BJ (cell line): ENCODE measurements at regions not wholly inside any gene's neighbourhood (a gene's known extent, or its start where the extent isn't known, plus 50 kb on each side); places are given as distances from the start of the nearest gene placed in this dataset.

Experiments
- CTCF ChIA-PET: fragments of 350-600 bp; formaldehyde crosslinking; extraction: SDS; loops from one replicate; lab custom pipeline; 2021; ENCODE audit warnings: antibody characterized with exemption, inconsistent platforms; lab: Yijun Ruan, JAX
- POLR2A ChIA-PET: fragments of 300-600 bp; sonication (Branson Sonifier 250); formaldehyde crosslinking; extraction: SDS; loops from one replicate; lab custom pipeline; 2021; ENCODE audit warnings: antibody characterized with exemption; lab: Charles Lee
- DNase-seq: peaks from one replicate; pipeline ENCODE4 v3.0.0-alpha.2; 2011; ENCODE audit warnings: low read depth
- H3K27me3 ChIP-seq: 2 replicates; pipeline ENCODE4 v1.6.0; 2011; ENCODE audit warnings: low read length; ENCODE audit not compliant: control insufficient read depth, insufficient read depth
- H3K36me3 ChIP-seq: 2 replicates; pipeline ENCODE4 v1.5.1; 2011; ENCODE audit warnings: low read length; ENCODE audit not compliant: control insufficient read depth, insufficient read depth
- H3K4me3 ChIP-seq: 2 replicates; pipeline ENCODE4 v1.5.1; 2011; ENCODE audit warnings: low read depth, mild to moderate bottlenecking, control low read depth, low read length
- TF ChIP-seq, protein P1 (sequence below): IDR thresholded peaks from 2 replicates; pipeline ENCODE4 v1.5.1; 2011; ENCODE audit warnings: low read depth, mild to moderate bottlenecking, control low read depth, inconsistent platforms, low read length, moderate library complexity; ENCODE audit not compliant: insufficient read depth

DNA sequence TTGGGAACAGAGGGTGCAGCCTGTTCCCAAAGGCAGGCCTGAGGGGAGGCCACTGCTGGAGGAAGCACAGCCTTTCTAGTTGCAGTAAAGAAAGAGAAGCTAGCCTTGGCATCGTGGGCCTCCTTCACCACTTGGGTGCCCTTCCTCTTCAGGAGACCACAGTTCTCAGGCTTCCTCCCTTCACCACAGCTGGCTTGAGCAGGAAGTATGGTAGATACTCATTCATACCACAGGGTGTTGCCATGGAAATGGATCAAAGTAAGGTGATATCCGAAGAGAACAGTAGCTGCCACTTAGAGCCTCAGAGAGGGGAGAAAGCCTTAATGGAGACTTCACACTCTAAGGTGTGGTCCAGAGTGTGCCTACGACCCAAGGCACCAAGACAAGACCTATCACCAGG lies 120.4 kb upstream of the RIPOR2 start:
- Histone ChIP-seq H3K27me3 (no peaks in the 10 kb centered on the region), H3K36me3 (no peaks in the 10 kb centered on the region), H3K4me3 (no peak overlapping the region)
- DNase-seq, result no peak
- POLR2A ChIA-PET, result no interaction called here
- TF ChIP-seq, protein P1, sequence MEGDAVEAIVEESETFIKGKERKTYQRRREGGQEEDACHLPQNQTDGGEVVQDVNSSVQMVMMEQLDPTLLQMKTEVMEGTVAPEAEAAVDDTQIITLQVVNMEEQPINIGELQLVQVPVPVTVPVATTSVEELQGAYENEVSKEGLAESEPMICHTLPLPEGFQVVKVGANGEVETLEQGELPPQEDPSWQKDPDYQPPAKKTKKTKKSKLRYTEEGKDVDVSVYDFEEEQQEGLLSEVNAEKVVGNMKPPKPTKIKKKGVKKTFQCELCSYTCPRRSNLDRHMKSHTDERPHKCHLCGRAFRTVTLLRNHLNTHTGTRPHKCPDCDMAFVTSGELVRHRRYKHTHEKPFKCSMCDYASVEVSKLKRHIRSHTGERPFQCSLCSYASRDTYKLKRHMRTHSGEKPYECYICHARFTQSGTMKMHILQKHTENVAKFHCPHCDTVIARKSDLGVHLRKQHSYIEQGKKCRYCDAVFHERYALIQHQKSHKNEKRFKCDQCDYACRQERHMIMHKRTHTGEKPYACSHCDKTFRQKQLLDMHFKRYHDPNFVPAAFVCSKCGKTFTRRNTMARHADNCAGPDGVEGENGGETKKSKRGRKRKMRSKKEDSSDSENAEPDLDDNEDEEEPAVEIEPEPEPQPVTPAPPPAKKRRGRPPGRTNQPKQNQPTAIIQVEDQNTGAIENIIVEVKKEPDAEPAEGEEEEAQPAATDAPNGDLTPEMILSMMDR, result no peak
- CTCF ChIA-PET, result no interaction called here

DNA sequence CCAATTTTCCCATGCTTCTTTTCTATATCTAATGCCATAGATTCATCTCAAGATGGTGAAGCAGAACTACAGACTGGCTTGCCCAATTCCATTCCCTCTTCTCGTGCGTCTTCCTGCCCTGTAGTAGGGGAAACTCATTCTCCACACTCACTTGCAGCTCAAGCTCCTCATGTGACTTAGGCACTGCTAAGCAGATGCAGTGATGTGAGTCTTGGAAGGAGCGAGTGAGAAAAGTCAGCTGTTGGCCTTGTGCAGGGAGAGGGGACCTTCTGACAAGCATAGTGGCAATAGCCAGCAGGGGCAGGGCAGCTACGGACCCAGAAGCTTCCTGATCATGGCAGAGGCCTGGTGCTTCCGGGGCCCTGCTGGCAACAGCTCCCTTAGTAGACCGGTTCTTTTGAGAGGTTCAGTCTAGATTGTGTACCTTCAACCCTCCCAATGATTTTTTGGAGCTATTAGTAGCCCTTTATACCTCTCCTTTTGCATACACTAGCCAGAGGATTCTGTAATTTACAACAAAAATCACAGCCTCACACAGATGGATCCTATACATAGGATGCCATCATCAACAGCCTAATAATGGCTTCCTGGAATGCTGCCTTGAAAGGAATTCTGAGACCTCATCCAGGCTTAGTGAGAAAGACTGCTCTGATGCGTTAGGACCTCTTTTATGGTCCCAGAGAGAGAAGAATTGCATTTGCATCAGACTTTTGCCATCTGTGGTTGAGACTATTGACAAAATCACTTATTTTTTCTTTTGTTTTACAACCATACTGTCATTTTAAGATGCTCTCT lies 121.5 kb upstream of the RIPOR2 start:
- Histone ChIP-seq H3K36me3 (no peaks in the 10 kb centered on the region), H3K4me3 (no peak overlapping the region), H3K27me3 (no peaks in the 10 kb centered on the region)
- POLR2A ChIA-PET, result no interaction called here
- TF ChIP-seq, protein P1, result no peak
- DNase-seq, result no peak
- CTCF ChIA-PET, result no interaction called here

DNA sequence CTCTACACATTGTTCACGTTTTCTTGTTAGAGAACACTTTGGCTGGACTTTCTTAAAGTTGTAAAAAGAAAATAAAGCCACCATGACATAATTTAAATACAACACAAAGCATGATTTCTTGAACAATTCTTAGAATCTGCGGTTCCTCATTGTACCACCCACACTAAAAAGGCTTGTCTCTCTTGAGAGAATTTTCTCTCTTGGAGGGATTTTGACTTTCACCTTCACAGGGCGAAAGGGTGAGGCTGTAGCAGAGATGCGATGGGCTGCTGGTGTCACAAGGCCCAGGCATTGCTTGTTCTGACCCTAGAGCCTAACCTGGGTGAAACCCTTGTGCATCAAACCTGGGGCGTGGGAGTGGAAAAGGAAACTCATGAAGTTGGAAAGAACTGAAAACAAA lies 122.7 kb upstream of the RIPOR2 start:
- Histone ChIP-seq H3K36me3 (no peaks in the 10 kb centered on the region), H3K27me3 (no peaks in the 10 kb centered on the region), H3K4me3 (no peak overlapping the region)
- TF ChIP-seq, protein P1, result no peak
- ChIA-PET CTCF (no interaction called here), POLR2A (no interaction called here)
- no peak for DNase-seq

DNA sequence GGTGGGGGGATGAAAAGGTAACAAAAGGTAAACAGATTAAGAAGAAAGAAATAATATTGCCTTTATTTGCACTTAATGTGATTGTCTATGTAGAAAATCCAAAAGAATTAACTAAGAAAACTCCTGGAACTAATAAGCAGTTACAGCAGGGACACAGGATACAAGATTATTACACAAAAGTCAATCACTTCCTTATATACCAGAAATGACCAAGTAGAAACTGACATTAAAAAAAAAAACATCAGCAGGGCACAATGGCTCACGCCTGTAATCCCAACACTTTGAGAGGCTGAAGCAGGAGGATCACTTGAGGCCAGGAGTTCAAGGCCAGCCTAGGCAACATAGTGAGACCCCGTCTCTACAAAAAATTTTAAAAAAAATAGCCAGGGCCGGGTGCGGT lies 123.2 kb upstream of the RIPOR2 start:
- DNase-seq, result no peak
- ChIA-PET CTCF (no interaction called here), POLR2A (no interaction called here)
- H3K4me3 ChIP-seq, result no peak overlapping the region
- H3K36me3 ChIP-seq, result no peaks in the 10 kb centered on the region
- TF ChIP-seq, protein P1, result no peak
- H3K27me3 ChIP-seq, result no peaks in the 10 kb centered on the region

DNA sequence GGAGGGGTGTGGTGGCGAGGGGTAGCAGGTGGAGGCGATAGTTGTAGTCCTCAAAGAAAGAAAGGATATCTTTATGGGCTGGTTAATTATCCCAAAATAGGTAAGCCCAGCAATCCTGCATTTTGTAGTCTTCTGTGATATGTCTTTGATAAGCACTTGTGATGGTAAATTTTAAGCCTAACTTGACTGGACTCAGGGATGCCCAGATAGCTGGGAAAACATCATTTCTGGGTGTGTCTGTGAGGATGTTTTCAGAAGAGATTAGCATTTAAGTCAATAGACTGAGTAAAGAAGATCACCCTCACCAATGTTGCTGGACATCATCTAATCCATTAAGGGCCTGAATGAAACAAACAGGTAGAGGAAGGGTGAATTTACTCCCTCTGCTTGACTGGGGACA lies 124.8 kb upstream of the RIPOR2 start:
- POLR2A ChIA-PET, result no interaction called here
- H3K4me3 ChIP-seq, result no peak overlapping the region
- CTCF ChIA-PET, result interaction anchor here (1.0 to 4.1 kb wide), 4 partner anchors 10 to 204 kb away, joined by 3 to 17 read pairs (median 8); no protein-coding TSS in a partner anchor
- TF ChIP-seq, protein P1, result no peak
- H3K36me3 ChIP-seq, result no peaks in the 10 kb centered on the region
- no peaks in the 10 kb centered on the region for H3K27me3 ChIP-seq
- no peak for DNase-seq
